ENCODE measurements at regions not wholly inside any gene's neighbourhood (a gene's known extent, or its start where the extent isn't known, plus 50 kb on each side); places are given as distances from the start of the nearest gene placed in this dataset.
"Not testable (repeated sequence)": the region's sequence is repeated elsewhere in the genome, so short reads cannot be mapped to it uniquely, and the experiment has no call there.

DNA sequence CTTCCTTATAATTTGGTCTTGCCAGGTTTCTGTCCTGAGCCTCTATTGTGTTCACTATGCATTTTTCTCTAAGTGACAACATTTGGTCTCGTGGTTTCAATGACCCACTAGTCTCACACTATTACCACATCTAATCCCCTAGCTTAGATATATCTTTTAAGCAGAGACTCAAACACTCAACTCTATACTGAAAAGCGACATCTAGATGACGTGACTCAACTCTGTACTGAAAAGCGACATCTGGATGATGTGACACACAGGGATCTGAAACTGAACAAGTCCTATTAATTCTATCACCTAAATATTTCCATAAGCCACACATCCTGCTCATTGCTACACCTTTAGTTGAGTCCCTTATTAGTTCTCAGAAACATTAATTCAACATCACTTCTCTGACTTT is 141.7 kb upstream of the MBNL1 start:
- no peaks in the 10 kb centered on the region for H3K36me3 ChIP-seq (ENCODE audit: control insufficient read depth in 1 of 2, insufficient read depth in 2 of 2, low read length in 2 of 2)
- H3K9me3 ChIP-seq (ENCODE audit: control insufficient read depth in 1 of 2, low read length in 2 of 2), result no peaks in the 10 kb centered on the region
- H3K4me1 ChIP-seq (ENCODE audit: control insufficient read depth in 1 of 2, insufficient read depth in 2 of 2, low read length in 2 of 2), result no peaks in the 10 kb centered on the region
- H3K4me3 ChIP-seq (ENCODE audit: low read depth in 1 of 2, low read length in 2 of 2), result no peak overlapping the region
- no peaks in the 10 kb centered on the region for H3K27me3 ChIP-seq (ENCODE audit: control insufficient read depth in 1 of 2, insufficient read depth in 2 of 2, low read length in 2 of 2)
- no peak overlapping the region for H3K9ac ChIP-seq (ENCODE audit: low read depth in 1 of 2, low read length in 2 of 2)
- no peak overlapping the region for H3K27ac ChIP-seq (ENCODE audit: low read depth, low read length)

DNA sequence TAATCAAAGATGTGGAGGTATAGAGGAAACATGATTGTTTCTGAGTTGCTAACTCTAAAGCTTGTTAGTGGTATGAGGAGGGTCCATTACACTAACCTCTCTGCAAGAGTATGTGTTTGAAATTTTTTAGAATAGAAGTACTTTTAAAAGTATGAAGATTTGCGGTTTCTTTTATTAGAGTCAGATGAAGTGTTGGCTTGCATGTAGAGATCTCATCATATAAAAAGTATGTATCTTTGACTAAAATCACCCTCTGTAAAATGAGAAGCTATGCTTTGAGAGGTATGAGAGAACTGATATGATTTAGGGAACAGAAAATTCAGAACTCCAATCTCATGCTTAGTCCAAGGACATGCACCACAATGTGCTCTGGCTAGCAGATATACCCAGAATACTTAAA is 140.4 kb upstream of the MBNL1 start:
- H3K4me1 ChIP-seq (ENCODE audit: control insufficient read depth in 1 of 2, insufficient read depth in 2 of 2, low read length in 2 of 2), result no peaks in the 10 kb centered on the region
- H3K4me3 ChIP-seq (ENCODE audit: low read depth in 1 of 2, low read length in 2 of 2), result no peak overlapping the region
- H3K27ac ChIP-seq (ENCODE audit: low read depth, low read length), result no peak overlapping the region
- H3K9ac ChIP-seq (ENCODE audit: low read depth in 1 of 2, low read length in 2 of 2), result no peak overlapping the region
- no peaks in the 10 kb centered on the region for H3K36me3 ChIP-seq (ENCODE audit: control insufficient read depth in 1 of 2, insufficient read depth in 2 of 2, low read length in 2 of 2)
- H3K9me3 ChIP-seq (ENCODE audit: control insufficient read depth in 1 of 2, low read length in 2 of 2), result no peaks in the 10 kb centered on the region
- no peaks in the 10 kb centered on the region for H3K27me3 ChIP-seq (ENCODE audit: control insufficient read depth in 1 of 2, insufficient read depth in 2 of 2, low read length in 2 of 2)

DNA sequence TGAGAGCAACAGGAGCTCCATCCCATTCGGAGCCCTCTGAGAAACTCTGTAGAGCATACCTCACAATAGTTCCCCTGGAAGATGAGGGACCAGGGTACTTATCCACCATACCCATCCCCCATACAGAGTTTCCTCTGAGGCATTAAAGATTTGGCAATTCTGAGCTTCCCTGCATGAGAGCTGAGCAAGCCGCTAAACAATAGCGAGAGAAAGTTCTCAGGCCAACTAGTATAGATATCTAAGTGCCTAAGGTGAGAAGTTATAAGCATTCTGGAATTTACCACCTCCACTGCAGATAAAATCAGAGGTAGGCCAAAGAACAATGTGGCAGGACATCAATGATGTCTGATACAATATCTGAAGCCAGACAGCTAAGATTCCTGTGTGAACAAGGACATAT is 129.1 kb upstream of the MBNL1 start:
- Histone ChIP-seq H3K9me3 (ENCODE audit: control insufficient read depth in 1 of 2, low read length in 2 of 2) (no peaks in the 10 kb centered on the region), H3K4me1 (ENCODE audit: control insufficient read depth in 1 of 2, insufficient read depth in 2 of 2, low read length in 2 of 2) (no peaks in the 10 kb centered on the region), H3K36me3 (ENCODE audit: control insufficient read depth in 1 of 2, insufficient read depth in 2 of 2, low read length in 2 of 2) (no peaks in the 10 kb centered on the region), H3K27ac (ENCODE audit: low read depth, low read length) (no peak overlapping the region), H3K4me3 (ENCODE audit: low read depth in 1 of 2, low read length in 2 of 2) (no peak overlapping the region), H3K9ac (ENCODE audit: low read depth in 1 of 2, low read length in 2 of 2) (no peak overlapping the region), H3K27me3 (ENCODE audit: control insufficient read depth in 1 of 2, insufficient read depth in 2 of 2, low read length in 2 of 2) (no peaks in the 10 kb centered on the region)

DNA sequence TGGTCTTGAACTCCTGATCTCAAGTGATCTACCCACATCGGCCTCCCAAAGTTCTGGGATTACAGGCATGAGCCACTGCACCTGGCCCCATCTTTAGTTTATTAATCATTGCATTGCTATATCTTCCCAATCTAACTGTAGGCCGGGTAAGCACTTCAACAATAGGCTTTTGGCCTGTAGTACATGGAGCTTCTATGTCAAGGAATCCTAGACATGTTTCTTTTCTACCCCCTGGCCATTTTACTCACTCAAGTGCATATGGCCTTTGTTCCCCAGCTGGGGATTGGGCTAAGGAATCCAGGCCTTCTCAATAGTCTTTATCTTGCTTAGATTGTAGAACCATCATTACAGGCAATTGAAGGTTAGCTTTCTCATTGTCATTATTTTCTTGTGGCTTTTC is 122.3 kb upstream of the MBNL1 start:
- H3K9me3 ChIP-seq (ENCODE audit: control insufficient read depth in 1 of 2, low read length in 2 of 2), result no peaks in the 10 kb centered on the region
- no peaks in the 10 kb centered on the region for H3K4me1 ChIP-seq (ENCODE audit: control insufficient read depth in 1 of 2, insufficient read depth in 2 of 2, low read length in 2 of 2)
- H3K9ac ChIP-seq (ENCODE audit: low read depth in 1 of 2, low read length in 2 of 2), result no peak overlapping the region
- H3K4me3 ChIP-seq (ENCODE audit: low read depth in 1 of 2, low read length in 2 of 2), result no peak overlapping the region
- H3K27me3 ChIP-seq (ENCODE audit: control insufficient read depth in 1 of 2, insufficient read depth in 2 of 2, low read length in 2 of 2), result no peaks in the 10 kb centered on the region
- H3K27ac ChIP-seq (ENCODE audit: low read depth, low read length), result no peak overlapping the region
- H3K36me3 ChIP-seq (ENCODE audit: control insufficient read depth in 1 of 2, insufficient read depth in 2 of 2, low read length in 2 of 2), result no peaks in the 10 kb centered on the region

DNA sequence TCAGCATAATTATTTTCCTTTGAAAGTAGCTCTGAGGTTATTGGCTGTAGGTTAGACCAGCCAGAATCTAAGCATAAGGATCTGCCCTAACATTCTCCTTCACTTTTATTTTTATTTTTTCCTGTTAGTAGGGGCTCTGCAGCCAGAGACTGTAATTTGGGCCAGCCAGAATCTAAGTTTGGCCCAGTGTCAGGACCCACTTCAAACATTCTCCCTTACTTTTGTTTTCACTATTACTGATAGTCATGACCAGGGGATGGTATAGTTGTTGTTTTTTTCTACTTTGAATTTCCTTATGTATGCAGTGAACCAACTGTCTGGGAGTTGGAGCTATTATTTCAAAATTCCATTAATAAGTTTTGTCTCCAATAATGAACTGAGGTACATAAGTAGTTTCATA is 121.0 kb upstream of the MBNL1 start:
- Histone ChIP-seq H3K9me3 (ENCODE audit: control insufficient read depth in 1 of 2, low read length in 2 of 2) (no peaks in the 10 kb centered on the region), H3K27ac (ENCODE audit: low read depth, low read length) (no peak overlapping the region), H3K4me3 (ENCODE audit: low read depth in 1 of 2, low read length in 2 of 2) (no peak overlapping the region), H3K36me3 (ENCODE audit: control insufficient read depth in 1 of 2, insufficient read depth in 2 of 2, low read length in 2 of 2) (no peaks in the 10 kb centered on the region), H3K4me1 (ENCODE audit: control insufficient read depth in 1 of 2, insufficient read depth in 2 of 2, low read length in 2 of 2) (peaks cover 0 to 3% of the 10 kb centered on the region in 2 donors), H3K9ac (ENCODE audit: low read depth in 1 of 2, low read length in 2 of 2) (no peak overlapping the region), H3K27me3 (ENCODE audit: control insufficient read depth in 1 of 2, insufficient read depth in 2 of 2, low read length in 2 of 2) (no peaks in the 10 kb centered on the region)

DNA sequence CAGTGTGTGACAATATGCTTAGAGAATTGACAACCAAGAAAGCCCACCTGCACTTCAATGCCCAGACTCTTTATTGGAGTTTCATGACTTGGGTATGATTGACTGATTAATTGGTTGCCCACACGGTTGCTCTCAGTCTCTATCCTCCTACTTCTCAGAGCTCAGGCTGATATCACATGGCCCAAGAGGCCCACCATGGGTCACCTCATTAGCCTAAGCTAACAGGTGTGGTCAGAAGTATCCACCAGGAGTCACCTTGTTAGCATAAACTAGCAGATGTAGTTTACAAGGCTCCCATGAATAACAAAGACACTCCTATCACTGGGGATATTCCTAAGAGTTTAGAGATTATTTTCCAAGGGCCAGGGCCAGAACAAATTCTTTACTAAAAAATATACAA is 120.2 kb upstream of the MBNL1 start:
- peaks cover 0 to 3% of the 10 kb centered on the region in 2 donors for H3K4me1 ChIP-seq (ENCODE audit: control insufficient read depth in 1 of 2, insufficient read depth in 2 of 2, low read length in 2 of 2)
- H3K36me3 ChIP-seq (ENCODE audit: control insufficient read depth in 1 of 2, insufficient read depth in 2 of 2, low read length in 2 of 2), result no peaks in the 10 kb centered on the region
- no peaks in the 10 kb centered on the region for H3K9me3 ChIP-seq (ENCODE audit: control insufficient read depth in 1 of 2, low read length in 2 of 2)
- no peak overlapping the region for H3K4me3 ChIP-seq (ENCODE audit: low read depth in 1 of 2, low read length in 2 of 2)
- H3K27me3 ChIP-seq (ENCODE audit: control insufficient read depth in 1 of 2, insufficient read depth in 2 of 2, low read length in 2 of 2), result no peaks in the 10 kb centered on the region
- no peak overlapping the region for H3K9ac ChIP-seq (ENCODE audit: low read depth in 1 of 2, low read length in 2 of 2)
- no peak overlapping the region for H3K27ac ChIP-seq (ENCODE audit: low read depth, low read length)

DNA sequence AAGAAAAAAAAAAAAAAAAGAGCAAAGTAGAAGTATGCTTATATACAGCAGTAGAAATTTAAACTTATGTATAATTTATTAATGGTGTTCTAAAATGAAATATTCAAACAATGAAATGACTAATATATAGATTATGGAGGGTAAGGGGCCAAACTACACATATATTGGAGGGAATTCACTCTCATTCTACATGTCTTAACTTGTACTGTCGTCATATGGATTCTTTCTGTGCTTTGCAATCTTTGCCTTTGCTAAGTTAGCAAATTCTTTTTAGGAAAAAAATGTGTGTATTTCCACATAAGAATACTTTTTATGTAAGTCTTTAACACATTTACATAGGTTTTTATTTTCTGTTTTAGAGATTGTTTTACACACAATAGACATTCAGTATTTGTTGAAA is 118.9 kb upstream of the MBNL1 start:
- H3K36me3 ChIP-seq (ENCODE audit: control insufficient read depth in 1 of 2, insufficient read depth in 2 of 2, low read length in 2 of 2), result no peaks in the 10 kb centered on the region
- H3K27ac ChIP-seq (ENCODE audit: low read depth, low read length), result no peak overlapping the region
- H3K9me3 ChIP-seq (ENCODE audit: control insufficient read depth in 1 of 2, low read length in 2 of 2), result no peaks in the 10 kb centered on the region
- peaks cover 0 to 3% of the 10 kb centered on the region in 2 donors for H3K4me1 ChIP-seq (ENCODE audit: control insufficient read depth in 1 of 2, insufficient read depth in 2 of 2, low read length in 2 of 2)
- H3K4me3 ChIP-seq (ENCODE audit: low read depth in 1 of 2, low read length in 2 of 2), result no peak overlapping the region
- H3K9ac ChIP-seq (ENCODE audit: low read depth in 1 of 2, low read length in 2 of 2), result no peak overlapping the region
- H3K27me3 ChIP-seq (ENCODE audit: control insufficient read depth in 1 of 2, insufficient read depth in 2 of 2, low read length in 2 of 2), result no peaks in the 10 kb centered on the region

DNA sequence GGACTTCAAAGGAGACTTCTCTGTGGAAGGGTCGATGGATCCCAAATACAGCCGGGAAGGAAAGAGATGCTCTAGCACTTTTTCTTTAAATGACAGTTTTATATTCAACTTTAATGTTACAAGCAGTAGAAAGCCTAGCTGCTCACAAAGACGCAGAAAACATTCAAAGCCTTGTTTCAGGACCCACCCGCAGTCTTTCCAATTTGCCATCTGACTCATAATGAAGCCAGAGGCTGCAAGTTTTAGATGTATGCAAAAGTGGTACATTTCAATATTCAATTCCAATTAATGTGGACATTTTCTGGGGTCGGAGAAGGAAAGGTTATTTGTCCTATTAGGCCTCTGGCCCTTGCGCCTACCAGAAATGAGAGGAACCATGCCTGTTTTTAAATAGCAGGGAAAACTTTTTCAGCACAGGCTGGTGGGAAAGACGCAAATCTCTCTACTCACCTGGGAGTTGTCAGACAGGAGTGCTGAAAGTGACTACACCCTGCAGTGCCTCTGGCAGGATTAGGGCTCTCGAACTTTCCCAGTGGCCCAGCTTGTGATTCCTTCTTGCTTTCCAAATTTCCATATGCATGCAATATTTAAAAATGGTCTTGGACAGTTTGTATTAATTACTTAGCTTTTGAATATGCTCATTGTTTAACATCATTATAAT is 117.4 kb upstream of the MBNL1 start:
- Histone ChIP-seq H3K9ac (ENCODE audit: low read depth in 1 of 2, low read length in 2 of 2) (no peak overlapping the region), H3K4me1 (ENCODE audit: control insufficient read depth in 1 of 2, insufficient read depth in 2 of 2, low read length in 2 of 2) (peaks cover 0 to 3% of the 10 kb centered on the region in 2 donors), H3K36me3 (ENCODE audit: control insufficient read depth in 1 of 2, insufficient read depth in 2 of 2, low read length in 2 of 2) (no peaks in the 10 kb centered on the region), H3K27ac (ENCODE audit: low read depth, low read length) (no peak overlapping the region), H3K9me3 (ENCODE audit: control insufficient read depth in 1 of 2, low read length in 2 of 2) (no peaks in the 10 kb centered on the region), H3K27me3 (ENCODE audit: control insufficient read depth in 1 of 2, insufficient read depth in 2 of 2, low read length in 2 of 2) (no peaks in the 10 kb centered on the region), H3K4me3 (ENCODE audit: low read depth in 1 of 2, low read length in 2 of 2) (no peak overlapping the region)

DNA sequence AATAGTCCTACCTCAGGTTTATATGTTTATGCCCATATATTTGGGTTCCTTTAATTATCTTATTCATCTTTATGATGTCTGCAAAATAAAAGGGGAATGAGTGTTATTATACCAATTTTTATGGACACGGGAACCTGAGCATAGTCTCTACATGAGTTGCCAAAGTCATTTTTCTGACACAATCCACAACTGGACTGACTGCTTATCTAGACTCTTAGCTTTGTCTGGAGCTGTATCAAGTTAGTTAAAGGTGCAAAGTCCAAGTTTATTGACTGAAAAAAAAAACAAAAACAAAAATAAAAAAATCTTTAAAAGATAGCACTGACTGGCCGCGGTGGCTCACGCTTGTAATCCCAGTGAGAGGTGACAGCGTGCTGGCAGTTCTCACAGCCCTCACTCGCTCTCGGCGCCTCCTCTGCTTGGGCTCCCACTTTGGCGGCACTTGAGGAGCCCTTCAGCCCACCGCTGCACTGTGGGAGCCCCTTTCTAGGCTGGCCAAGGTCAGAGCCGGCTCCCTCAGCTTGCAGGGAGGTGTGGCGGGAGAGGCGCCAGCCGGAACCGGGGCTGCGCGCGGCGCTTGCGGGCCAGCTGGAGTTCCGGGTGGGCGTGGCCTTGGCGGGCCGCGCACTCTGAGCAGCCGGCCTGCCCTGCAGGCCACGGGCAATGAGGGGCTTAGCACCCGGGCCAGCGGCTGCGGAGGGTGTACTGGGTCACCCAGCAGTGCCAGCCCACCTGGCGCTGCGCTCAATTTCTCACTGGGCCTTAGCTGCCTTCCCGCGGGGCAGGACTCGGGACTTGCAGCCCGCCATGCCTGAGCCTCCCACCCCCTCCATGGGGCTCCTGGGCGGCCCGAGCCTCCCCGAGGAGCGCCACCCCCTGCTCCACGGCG is 116.6 kb upstream of the MBNL1 start:
- H3K4me1 ChIP-seq (ENCODE audit: control insufficient read depth in 1 of 2, insufficient read depth in 2 of 2, low read length in 2 of 2); H3K9me3 ChIP-seq (ENCODE audit: control insufficient read depth in 1 of 2, low read length in 2 of 2); H3K9ac ChIP-seq (ENCODE audit: low read depth in 1 of 2, low read length in 2 of 2); H3K27ac ChIP-seq (ENCODE audit: low read depth, low read length); H3K36me3 ChIP-seq (ENCODE audit: control insufficient read depth in 1 of 2, insufficient read depth in 2 of 2, low read length in 2 of 2); H3K4me3 ChIP-seq (ENCODE audit: low read depth in 1 of 2, low read length in 2 of 2); H3K27me3 ChIP-seq (ENCODE audit: control insufficient read depth in 1 of 2, insufficient read depth in 2 of 2, low read length in 2 of 2): not testable (repeated sequence)

DNA sequence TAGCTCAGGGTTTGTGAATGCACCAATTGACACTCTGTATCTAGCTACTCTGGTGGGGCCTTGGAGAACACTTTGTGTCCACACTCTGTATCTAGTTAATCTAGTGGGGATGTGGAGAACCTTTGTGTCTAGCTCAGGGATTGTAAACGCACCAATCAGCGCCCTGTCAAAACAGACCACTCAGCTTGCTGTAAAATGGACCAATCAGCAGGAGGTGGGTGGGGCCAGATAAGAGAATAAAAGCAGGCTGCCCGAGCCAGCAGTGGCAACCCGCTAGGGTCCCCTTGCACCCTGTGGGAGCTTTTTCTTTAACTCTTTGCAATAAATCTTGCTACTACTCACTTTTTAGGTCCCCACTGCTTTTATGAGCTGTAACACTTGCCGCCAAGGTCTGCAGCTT is 115.6 kb upstream of the MBNL1 start:
- H3K27me3 ChIP-seq (ENCODE audit: control insufficient read depth in 1 of 2, insufficient read depth in 2 of 2, low read length in 2 of 2); H3K4me3 ChIP-seq (ENCODE audit: low read depth in 1 of 2, low read length in 2 of 2); H3K9ac ChIP-seq (ENCODE audit: low read depth in 1 of 2, low read length in 2 of 2); H3K4me1 ChIP-seq (ENCODE audit: control insufficient read depth in 1 of 2, insufficient read depth in 2 of 2, low read length in 2 of 2); H3K27ac ChIP-seq (ENCODE audit: low read depth, low read length); H3K36me3 ChIP-seq (ENCODE audit: control insufficient read depth in 1 of 2, insufficient read depth in 2 of 2, low read length in 2 of 2); H3K9me3 ChIP-seq (ENCODE audit: control insufficient read depth in 1 of 2, low read length in 2 of 2): not testable (repeated sequence)

All from duodenal mucosa (tissue), 2 donors.